Mesendoderm (in vitro differentiated cells): ENCODE measurements at regions not wholly inside any gene's neighbourhood (a gene's known extent, or its start where the extent isn't known, plus 50 kb on each side); places are given as distances from the start of the nearest gene placed in this dataset.
A peak's percentile ranks its signal among the peaks of the same experiment; 100 is the strongest.

Source experiments
- DNase-seq: peaks from one replicate; pipeline ENCODE4 v3.0.0; 2013
- H2AK5ac ChIP-seq: 2 replicates; pipeline ENCODE4 v1.6.1; 2013; ENCODE audit warnings: low read length, inconsistent platforms
- H2BK120ac ChIP-seq: 2 replicates; pipeline ENCODE4 v1.6.1; 2013; ENCODE audit warnings: low read depth, mild to moderate bottlenecking, low read length, moderate library complexity, mixed read lengths
- H2BK15ac ChIP-seq: replicated peaks from 2 replicates; pipeline ENCODE4 v1.6.1; 2013; ENCODE audit warnings: low read depth, mild to moderate bottlenecking, moderate library complexity
- H2BK5ac ChIP-seq: 2 replicates; pipeline ENCODE4 v1.6.1; 2013; ENCODE audit warnings: low read length, inconsistent platforms
- H3K18ac ChIP-seq: 2 replicates; pipeline ENCODE4 v1.6.1; 2013; ENCODE audit warnings: mild to moderate bottlenecking, low read length, mixed read lengths
- H3K23ac ChIP-seq: one replicate; pipeline ENCODE4 v1.6.1; 2013; ENCODE audit warnings: low read length
- H3K27ac ChIP-seq: 2 replicates; pipeline ENCODE4 v1.5.1; 2013; ENCODE audit warnings: low read depth, mild to moderate bottlenecking, inconsistent platforms, low read length, moderate library complexity
- H3K27me3 ChIP-seq: 2 replicates; pipeline ENCODE4 v1.6.1; 2013; ENCODE audit warnings: low read length, control low read depth, mild to moderate bottlenecking, inconsistent platforms; ENCODE audit not compliant: insufficient read depth, poor library complexity
- H3K36me3 ChIP-seq: 2 replicates; pipeline ENCODE4 v1.6.1; 2013; ENCODE audit warnings: low read length, inconsistent platforms; ENCODE audit not compliant: control insufficient read depth, insufficient read depth
- H3K4ac ChIP-seq: one replicate; pipeline ENCODE4 v1.6.1; 2013; ENCODE audit warnings: low read depth, mild to moderate bottlenecking, low read length, moderate library complexity
- H3K4me1 ChIP-seq: 2 replicates; pipeline ENCODE4 v1.6.1; 2013; ENCODE audit warnings: low read depth, low read length, inconsistent platforms; ENCODE audit not compliant: control insufficient read depth
- H3K4me2 ChIP-seq: 2 replicates; pipeline ENCODE4 v1.6.1; 2013; ENCODE audit warnings: low read length
- H3K4me3 ChIP-seq: 2 replicates; pipeline ENCODE4 v1.5.1; 2013; ENCODE audit warnings: mild to moderate bottlenecking, low read length
- H3K56ac ChIP-seq: one replicate; pipeline ENCODE4 v1.6.1; 2013; ENCODE audit warnings: low read length
- H3K79me1 ChIP-seq: 2 replicates; pipeline ENCODE4 v1.6.1; 2013; ENCODE audit warnings: low read length, inconsistent platforms
- H3K79me2 ChIP-seq: 2 replicates; pipeline ENCODE4 v1.6.1; 2013; ENCODE audit warnings: mild to moderate bottlenecking, low read length; ENCODE audit not compliant: control insufficient read depth, insufficient read depth
- H3K9ac ChIP-seq: 2 replicates; pipeline ENCODE4 v1.6.1; 2013; ENCODE audit warnings: low read length, inconsistent platforms
- H4K5ac ChIP-seq: one replicate; pipeline ENCODE4 v1.6.1; 2013; ENCODE audit warnings: low read length
- H4K8ac ChIP-seq: one replicate; pipeline ENCODE4 v1.6.1; 2013; ENCODE audit warnings: low read depth, mild to moderate bottlenecking, control low read depth, low read length, moderate library complexity
- WGBS: extraction: QIAGEN DNeasy Blood & Tissue Kit; methylation state at CpG from one replicate; pipeline ENCODE4 v1.1.7; 2013; ENCODE audit warnings: low lambda C conversion rate, missing lambda C conversion rate; ENCODE audit not compliant: insufficient coverage; ENCODE audit errors: extremely low coverage; 5-methylcytosine and 5-hydroxymethylcytosine counted together

DNA sequence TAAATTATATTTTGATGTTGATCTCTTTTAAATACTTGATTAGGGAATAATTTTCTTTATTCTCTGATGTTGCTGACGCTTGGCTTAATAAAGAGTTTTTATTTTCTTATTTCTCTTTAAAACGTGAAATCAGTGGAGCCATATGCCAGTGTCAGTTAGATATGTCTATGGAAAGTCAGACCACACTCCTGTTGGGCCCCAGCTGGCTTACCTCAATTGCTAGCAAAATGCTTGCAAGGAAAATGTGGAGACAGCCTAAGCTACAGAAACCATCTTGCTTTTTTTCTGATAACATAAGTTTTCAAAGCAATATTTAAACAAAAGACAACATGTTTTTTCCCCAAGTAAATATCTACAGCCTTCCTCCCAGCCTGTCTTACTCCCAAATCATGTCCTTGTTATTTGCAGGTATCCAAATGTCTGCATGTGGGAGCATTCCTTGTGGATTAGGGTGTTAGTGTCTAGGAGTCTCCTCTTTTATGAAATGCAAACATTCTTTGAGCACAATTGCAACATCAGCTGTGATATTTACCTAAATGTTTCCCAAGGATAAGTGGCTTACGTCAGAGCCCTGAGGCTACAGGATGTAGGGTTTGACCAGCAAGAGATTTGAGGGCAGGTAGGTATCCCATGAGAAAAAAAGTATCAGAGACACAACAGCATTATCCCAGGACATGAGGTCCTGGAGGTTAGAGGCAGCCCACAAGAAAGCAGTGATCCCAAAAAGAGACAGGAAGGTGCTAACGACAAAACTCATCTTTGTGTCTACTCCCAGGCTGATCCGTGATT lies 117.2 kb upstream of the KCNJ15 start:
- H2BK15ac ChIP-seq: no peak overlapping the region
- no peak overlapping the region for H2BK120ac ChIP-seq
- peaks cover 2% of the 10 kb centered on the region for H3K4me1 ChIP-seq
- H3K36me3 ChIP-seq: no peaks in the 10 kb centered on the region
- no peak overlapping the region for H2BK5ac ChIP-seq
- H4K5ac ChIP-seq: no peak overlapping the region
- H3K4ac ChIP-seq: no peak overlapping the region
- H4K8ac ChIP-seq: no peak overlapping the region
- DNase-seq: peak; percentile 64
- H3K9ac ChIP-seq: no peak overlapping the region
- H3K4me3 ChIP-seq: no peak overlapping the region
- H3K27me3 ChIP-seq: no peaks in the 10 kb centered on the region
- H3K18ac ChIP-seq: no peak overlapping the region
- H3K4me2 ChIP-seq: no peak overlapping the region
- H3K56ac ChIP-seq: no peak overlapping the region
- H3K79me2 ChIP-seq: no peaks in the 10 kb centered on the region
- WGBS: no CpG with 5 or more reads among the region's 5 CpGs
- H3K79me1 ChIP-seq: no peaks in the 10 kb centered on the region
- no peak overlapping the region for H3K27ac ChIP-seq
- H3K23ac ChIP-seq: no peak overlapping the region
- no peak overlapping the region for H2AK5ac ChIP-seq

DNA sequence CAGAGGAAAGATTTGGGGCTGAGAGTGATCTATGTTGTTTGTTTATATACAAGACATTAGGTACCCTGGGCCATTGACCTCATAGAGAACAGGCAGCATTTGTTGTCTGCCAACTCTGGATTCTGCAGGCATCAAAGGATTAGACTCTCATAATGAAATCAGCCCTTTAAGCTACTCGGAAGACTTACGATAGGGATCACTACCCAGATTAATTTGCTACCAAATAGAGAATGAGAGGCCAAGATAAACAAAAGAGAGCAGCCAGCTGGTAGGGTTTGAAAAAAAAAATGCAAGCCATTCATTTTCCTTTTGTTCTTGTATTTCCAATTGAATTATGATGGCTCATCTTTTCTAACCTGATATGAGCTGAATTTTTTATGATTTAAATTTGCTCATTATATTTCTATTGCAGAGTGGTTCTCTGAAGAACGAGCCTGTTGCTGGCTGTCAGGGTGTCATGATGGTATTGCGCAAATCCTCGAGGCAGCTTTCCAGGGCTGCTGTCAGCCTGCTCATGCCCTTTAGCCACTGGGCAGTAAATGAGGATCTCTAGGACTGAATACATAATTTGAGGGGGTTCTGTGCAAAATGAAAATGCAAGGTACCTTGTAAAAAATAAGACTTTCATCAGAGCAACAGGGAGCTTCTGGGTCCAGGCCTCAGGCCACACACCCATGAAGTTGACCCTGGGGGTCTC lies 116.4 kb upstream of the KCNJ15 start:
- Histone ChIP-seq H2BK120ac (no peak overlapping the region), H3K4me3 (no peak overlapping the region), H4K8ac (no peak overlapping the region), H2AK5ac (no peak overlapping the region), H3K9ac (no peak overlapping the region), H3K79me1 (no peaks in the 10 kb centered on the region), H3K4me1 (peaks cover 2% of the 10 kb centered on the region), H3K79me2 (no peaks in the 10 kb centered on the region), H2BK5ac (no peak overlapping the region), H3K56ac (no peak overlapping the region), H3K27me3 (no peaks in the 10 kb centered on the region), H4K5ac (no peak overlapping the region), H3K4me2 (no peak overlapping the region), H2BK15ac (no peak overlapping the region), H3K23ac (no peak overlapping the region), H3K27ac (no peak overlapping the region), H3K18ac (no peak overlapping the region), H3K36me3 (no peaks in the 10 kb centered on the region), H3K4ac (no peak overlapping the region)
- WGBS: no CpG with 5 or more reads among the region's 5 CpGs
- DNase-seq: no peak

DNA sequence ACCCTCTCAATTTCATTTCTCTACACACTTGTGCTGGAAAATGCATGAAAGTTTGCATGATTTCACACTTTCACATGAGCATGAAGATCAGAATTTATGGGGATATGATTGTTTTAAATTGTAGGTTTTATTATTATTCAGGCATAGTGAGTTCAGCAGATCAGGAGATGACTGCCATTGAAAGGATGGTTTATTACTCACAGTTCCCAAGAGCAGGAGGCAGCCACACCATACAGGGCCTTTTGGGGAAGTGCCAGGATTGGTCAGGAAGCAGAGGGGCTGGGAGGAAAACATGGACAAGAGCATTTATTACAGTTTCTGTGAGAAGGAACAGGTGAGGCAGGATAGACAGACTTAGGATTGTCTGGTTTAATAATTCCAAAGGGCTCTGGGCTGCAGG lies 114.6 kb upstream of the KCNJ15 start:
- no peak overlapping the region for H3K27ac ChIP-seq
- H3K4me2 ChIP-seq: no peak overlapping the region
- no peak overlapping the region for H2BK15ac ChIP-seq
- H4K5ac ChIP-seq: no peak overlapping the region
- no peaks in the 10 kb centered on the region for H3K27me3 ChIP-seq
- no peak overlapping the region for H2AK5ac ChIP-seq
- H3K56ac ChIP-seq: no peak overlapping the region
- no peak overlapping the region for H3K23ac ChIP-seq
- DNase-seq: no peak
- H2BK120ac ChIP-seq: no peak overlapping the region
- no peak overlapping the region for H4K8ac ChIP-seq
- no peak overlapping the region for H3K9ac ChIP-seq
- H3K79me2 ChIP-seq: no peaks in the 10 kb centered on the region
- H3K79me1 ChIP-seq: no peaks in the 10 kb centered on the region
- H3K4ac ChIP-seq: no peak overlapping the region
- H3K4me1 ChIP-seq: peaks cover 2% of the 10 kb centered on the region
- no peak overlapping the region for H3K4me3 ChIP-seq
- H2BK5ac ChIP-seq: no peak overlapping the region
- H3K18ac ChIP-seq: no peak overlapping the region
- no peaks in the 10 kb centered on the region for H3K36me3 ChIP-seq

DNA sequence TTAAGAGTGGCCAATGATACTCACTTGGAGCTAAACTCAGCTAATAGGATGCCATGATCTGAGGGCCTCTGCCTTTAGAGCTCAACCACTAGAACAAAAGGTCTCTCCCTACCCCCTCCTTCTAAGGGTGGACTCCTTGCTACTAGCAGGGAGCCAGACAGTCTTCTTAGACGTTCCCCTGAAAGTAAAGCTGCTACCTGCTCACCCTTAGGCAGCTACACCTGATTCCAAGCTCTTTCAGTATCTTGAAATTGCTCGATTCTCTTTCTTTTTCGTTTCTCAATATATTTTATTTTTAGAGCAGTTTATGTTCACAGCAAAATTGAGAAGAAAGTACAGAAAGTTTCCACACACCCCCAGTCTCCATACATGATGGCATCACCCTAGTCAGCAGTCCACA lies 112.6 kb upstream of the KCNJ15 start:
- Histone ChIP-seq H3K4ac (no peak overlapping the region), H4K5ac (no peak overlapping the region), H3K27me3 (no peaks in the 10 kb centered on the region), H3K36me3 (no peaks in the 10 kb centered on the region), H3K23ac (no peak overlapping the region), H3K79me1 (no peaks in the 10 kb centered on the region), H3K27ac (no peak overlapping the region), H2BK5ac (no peak overlapping the region), H3K4me1 (peaks cover 4% of the 10 kb centered on the region), H3K79me2 (no peaks in the 10 kb centered on the region), H2BK15ac (no peak overlapping the region), H3K18ac (no peak overlapping the region), H3K4me2 (no peak overlapping the region), H2AK5ac (no peak overlapping the region), H3K56ac (no peak overlapping the region), H3K4me3 (no peak overlapping the region), H2BK120ac (no peak overlapping the region), H4K8ac (no peak overlapping the region), H3K9ac (no peak overlapping the region)
- DNase-seq: no peak
- WGBS: no CpG with 5 or more reads among the region's 3 CpGs

DNA sequence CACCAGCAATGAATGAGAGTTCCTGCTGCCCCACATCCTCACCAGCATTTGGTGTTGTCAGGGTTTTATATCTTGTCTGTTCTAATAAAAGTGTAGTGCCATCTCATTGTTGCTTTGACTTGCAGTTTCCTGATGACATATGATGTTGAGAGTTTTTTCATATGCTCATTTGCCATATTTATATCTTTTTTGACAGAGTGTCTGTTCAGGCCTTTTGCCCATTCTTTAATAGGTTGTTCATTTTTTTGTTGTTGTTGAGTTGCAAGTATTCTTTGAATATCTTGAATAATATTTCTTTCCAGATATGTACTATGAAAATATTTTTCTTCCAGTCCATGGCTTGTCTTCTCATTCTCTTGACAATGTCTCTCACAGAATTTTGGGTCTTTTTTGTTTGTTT lies 111.7 kb upstream of the KCNJ15 start:
- Histone ChIP-seq H3K4me3 (no peak overlapping the region), H3K4ac (no peak overlapping the region), H2AK5ac (no peak overlapping the region), H2BK15ac (no peak overlapping the region), H3K23ac (no peak overlapping the region), H3K79me2 (no peaks in the 10 kb centered on the region), H3K4me2 (no peak overlapping the region), H3K56ac (no peak overlapping the region), H4K5ac (no peak overlapping the region), H2BK120ac (no peak overlapping the region), H3K36me3 (no peaks in the 10 kb centered on the region), H4K8ac (no peak overlapping the region), H2BK5ac (no peak overlapping the region), H3K9ac (no peak overlapping the region), H3K4me1 (peaks cover 3% of the 10 kb centered on the region), H3K27ac (no peak overlapping the region), H3K27me3 (no peaks in the 10 kb centered on the region), H3K79me1 (no peaks in the 10 kb centered on the region), H3K18ac (no peak overlapping the region)
- no peak for DNase-seq

DNA sequence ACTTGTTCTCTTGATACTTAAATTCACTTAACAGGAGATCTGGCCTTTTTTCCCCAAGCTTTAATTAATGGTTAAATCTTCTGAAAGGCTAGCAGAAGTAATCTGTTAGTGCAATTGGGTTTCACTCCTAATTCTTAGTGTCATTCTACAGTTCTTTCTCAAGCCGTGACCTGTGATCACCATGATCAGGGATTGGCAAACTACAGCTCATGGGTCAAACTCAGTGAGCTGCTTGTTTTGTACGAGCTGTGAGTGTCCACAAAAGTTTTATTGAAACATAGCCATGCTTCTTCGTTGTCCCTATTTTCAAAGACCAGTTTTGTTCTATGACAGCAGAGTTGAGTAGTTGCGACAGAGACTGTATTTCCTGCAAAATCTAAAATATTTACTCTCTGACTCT lies 109.4 kb upstream of the KCNJ15 start:
- Histone ChIP-seq H3K27me3 (no peaks in the 10 kb centered on the region), H3K4me1 (peaks cover 3% of the 10 kb centered on the region), H3K4ac (peak overlapping the region; percentile 70), H2BK120ac (no peak overlapping the region), H2BK5ac (peak overlapping the region; percentile 66), H4K5ac (no peak overlapping the region), H3K56ac (no peak overlapping the region), H3K4me2 (no peak overlapping the region), H2AK5ac (no peak overlapping the region), H3K79me2 (no peaks in the 10 kb centered on the region), H3K27ac (no peak overlapping the region), H3K23ac (no peak overlapping the region), H4K8ac (no peak overlapping the region), H3K4me3 (no peak overlapping the region), H3K36me3 (no peaks in the 10 kb centered on the region), H2BK15ac (no peak overlapping the region), H3K18ac (peak overlapping the region; percentile 68), H3K9ac (no peak overlapping the region), H3K79me1 (no peaks in the 10 kb centered on the region)
- no peak for DNase-seq
- WGBS: no CpG with 5 or more reads among the region's 4 CpGs
